OCI-LY1 (cell line): ENCODE measurements at regions not wholly inside any gene's neighbourhood (a gene's known extent, or its start where the extent isn't known, plus 50 kb on each side); places are given as distances from the start of the nearest gene placed in this dataset.

Experiments
- CTCF ChIP-seq: fragments of 200-600 bp; sonication (generic), shearing (Covaris generic); IDR thresholded peaks from 2 replicates; pipeline ENCODE4 v1.5.1; 2017; ENCODE audit warnings: mild to moderate bottlenecking, antibody characterized with exemption, low read length, moderate library complexity, mixed read lengths
- EZH2 ChIP-seq: fragments of 200-600 bp; sonication (generic), shearing (Covaris generic); IDR thresholded peaks from 2 replicates; pipeline ENCODE4 v1.8.0; 2017; ENCODE audit warnings: borderline replicate concordance, mixed run types, mild to moderate bottlenecking, antibody characterized with exemption, low read length, moderate library complexity, mixed read lengths

DNA sequence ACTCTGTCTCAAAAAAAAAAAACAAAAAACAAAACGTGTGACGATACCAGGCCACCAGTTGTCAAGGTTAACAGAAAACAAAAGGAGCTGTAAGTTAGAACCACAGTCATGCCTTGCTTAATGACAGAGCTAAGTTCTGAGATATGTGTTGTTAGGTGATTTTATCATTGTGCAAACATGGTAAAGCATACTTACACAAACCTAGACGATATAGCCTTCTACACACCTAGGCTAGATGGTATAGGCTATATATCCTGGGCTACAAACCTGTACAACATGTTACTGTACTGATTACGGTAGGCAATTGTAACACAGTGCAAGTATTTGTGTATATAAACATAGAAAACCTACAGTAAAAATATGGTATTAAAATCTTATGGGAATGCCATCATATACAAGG lies 564.2 kb downstream of the HTR7 start:
- no peak for TF ChIP-seq CTCF
- TF ChIP-seq EZH2, result no peak
